Suprapubic skin (tissue), 4 donors: ENCODE measurements at regions not wholly inside any gene's neighbourhood (a gene's known extent, or its start where the extent isn't known, plus 50 kb on each side); places are given as distances from the start of the nearest gene placed in this dataset.

Experiments used
- DNase-seq, 2 donors: peaks; one replicate each; pipeline ENCODE4 v3.0.0-alpha.2; 2019; ENCODE audit warnings: low spot score in 2 of 2
- H3K27ac ChIP-seq: fragments of 200-600 bp; sonication (generic); one replicate; pipeline ENCODE4 v1.5.1; 2019
- H3K27me3 ChIP-seq: fragments of 200-600 bp; sonication (generic); one replicate; pipeline ENCODE4 v1.5.1; 2019
- H3K36me3 ChIP-seq: fragments of 200-600 bp; sonication (generic); one replicate; pipeline ENCODE4 v1.5.1; 2019
- H3K4me1 ChIP-seq: fragments of 200-600 bp; sonication (generic); one replicate; pipeline ENCODE4 v1.5.1; 2019
- H3K4me3 ChIP-seq: fragments of 200-600 bp; sonication (generic); one replicate; pipeline ENCODE4 v1.5.1; 2019; ENCODE audit warnings: mild to moderate bottlenecking
- H3K9me3 ChIP-seq: fragments of 200-600 bp; sonication (generic); one replicate; pipeline ENCODE4 v1.5.1; 2019
- EP300 ChIP-seq: sonication (generic); formaldehyde crosslinking; IDR thresholded peaks from one replicate; pipeline ENCODE4 v1.6.1; 2017; ENCODE audit warnings: antibody characterized with exemption
- POLR2A ChIP-seq, 2 donors: fragments of 450-650 bp; IDR thresholded peaks; one replicate each; pipeline ENCODE4 v1.6.1; 2017; ENCODE audit warnings: antibody characterized with exemption in 2 of 2, mild to moderate bottlenecking in 2 of 2, moderate library complexity in 2 of 2
- POLR2AphosphoS5 ChIP-seq, 3 donors: sonication (generic); formaldehyde crosslinking; IDR thresholded peaks; one replicate each; pipeline ENCODE4 v1.6.1; 2017; ENCODE audit warnings: antibody characterized with exemption in 3 of 3
- WGBS: methylation state at CpG from one replicate; pipeline ENCODE4 v1.1.5; 2018; 5-methylcytosine and 5-hydroxymethylcytosine counted together
- TF ChIP-seq, protein P1 (sequence below), 2 donors: fragments of 200-600 bp in 1 of 2; fragments of 450-650 bp in 1 of 2; sonication (generic) in 1 of 2; IDR thresholded peaks; one replicate each; pipeline ENCODE4 v1.5.1; 2016 to 2019; ENCODE audit warnings: antibody characterized with exemption in 2 of 2, mild to moderate bottlenecking in 1 of 2, moderate library complexity in 1 of 2

DNA sequence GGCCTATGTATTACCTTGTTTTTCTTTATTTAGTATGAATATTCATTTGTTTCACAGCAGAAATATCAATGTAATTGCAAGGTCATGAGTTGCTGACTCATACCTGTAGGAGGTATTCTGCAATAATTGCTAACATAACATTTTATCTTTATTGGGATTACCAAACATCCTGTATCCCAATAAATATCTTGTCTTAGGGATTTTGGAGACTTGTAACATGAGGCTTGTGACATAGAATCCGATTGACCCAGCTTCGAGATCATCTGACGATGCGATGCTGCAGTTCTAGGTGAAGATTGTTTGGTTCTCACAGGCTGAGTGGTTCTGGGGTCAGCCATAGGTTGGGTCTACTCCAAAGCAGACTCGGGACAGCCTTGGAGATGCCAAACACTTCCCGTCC lies 133.4 kb upstream of the RND3 start:
- H3K36me3 ChIP-seq: no peaks in the 10 kb centered on the region
- TF ChIP-seq POLR2AphosphoS5 (IDR thresholded peaks at IDR 0.05): no peak
- 88% methylated on average over 6 of the region's 6 CpGs for WGBS
- no peak for DNase-seq
- no peaks in the 10 kb centered on the region for H3K27me3 ChIP-seq
- H3K4me1 ChIP-seq: peaks cover 22% of the 10 kb centered on the region
- H3K4me3 ChIP-seq: no peak overlapping the region
- H3K9me3 ChIP-seq: no peaks in the 10 kb centered on the region
- H3K27ac ChIP-seq: peak overlapping the region; percentile 18

DNA sequence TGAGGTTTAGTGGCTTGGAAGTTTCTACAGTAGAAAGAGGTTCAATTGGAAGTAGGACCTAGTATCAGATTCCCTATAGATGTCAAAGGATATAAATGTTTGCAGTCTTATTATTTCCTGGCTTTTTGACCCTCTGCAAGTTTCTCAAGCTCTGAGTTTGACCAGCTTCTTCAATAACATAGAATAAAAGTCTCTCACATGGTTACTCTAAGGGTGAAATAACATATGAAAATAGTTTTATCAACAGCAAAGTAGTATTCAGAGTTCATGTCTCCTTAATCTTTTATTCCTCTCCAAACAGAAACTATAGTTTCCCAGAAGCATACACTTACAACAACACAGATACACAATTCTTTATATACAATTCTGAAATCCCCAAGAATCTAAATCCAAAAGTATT lies 132.9 kb upstream of the RND3 start:
- H3K27ac ChIP-seq: no peak overlapping the region
- H3K4me3 ChIP-seq: no peak overlapping the region

DNA sequence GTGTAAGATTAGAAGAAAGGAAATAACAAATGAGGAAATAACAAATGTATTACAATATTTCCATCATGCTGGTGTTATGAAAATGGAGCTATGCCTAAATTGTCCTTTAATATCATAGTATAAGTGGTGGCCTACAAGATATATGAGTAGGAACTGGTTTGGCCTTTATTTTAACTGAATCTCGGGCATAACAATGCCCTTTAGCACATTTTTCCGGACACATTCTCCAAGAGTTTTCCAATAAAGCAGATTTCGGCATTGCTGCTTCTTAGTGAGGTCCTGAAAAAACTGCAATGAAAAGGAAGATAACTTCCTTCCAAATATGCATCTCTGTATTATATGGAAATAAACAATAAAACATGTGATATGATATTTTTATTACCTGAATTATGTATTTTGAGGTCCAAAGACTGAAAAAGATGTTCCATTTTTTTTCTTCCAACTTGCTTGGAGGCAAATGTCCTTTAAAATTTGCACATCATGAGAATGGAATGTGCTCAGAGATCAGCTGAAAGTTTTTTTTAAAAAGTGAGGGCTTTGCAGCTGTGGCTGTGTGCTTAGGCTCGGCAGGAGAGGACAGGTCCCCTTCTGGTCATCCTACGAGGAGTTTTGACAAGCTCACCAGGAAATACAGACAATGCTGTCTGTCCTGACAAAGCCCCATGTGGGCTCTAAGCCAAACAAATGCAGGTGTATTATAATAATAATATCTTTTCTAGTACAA lies 132.3 kb upstream of the RND3 start:
- Histone ChIP-seq H3K4me1 (peaks cover 22% of the 10 kb centered on the region), H3K36me3 (no peaks in the 10 kb centered on the region), H3K4me3 (no peak overlapping the region), H3K9me3 (no peaks in the 10 kb centered on the region), H3K27ac (no peak overlapping the region), H3K27me3 (no peaks in the 10 kb centered on the region)
- TF ChIP-seq EP300: no peak
- DNase-seq: no peak
- WGBS: 44% methylated on average over 5 of the region's 5 CpGs

More for the DNA sequence above, 132.9 kb upstream of the RND3 start:
- no peaks in the 10 kb centered on the region for H3K27me3 ChIP-seq
- DNase-seq: no peak
- peaks cover 22% of the 10 kb centered on the region for H3K4me1 ChIP-seq
- TF ChIP-seq POLR2A (IDR thresholded peaks at IDR 0.05) (no peak), EP300 (no peak), POLR2AphosphoS5 (IDR thresholded peaks at IDR 0.05) (no peak)
- TF ChIP-seq, protein P1, sequence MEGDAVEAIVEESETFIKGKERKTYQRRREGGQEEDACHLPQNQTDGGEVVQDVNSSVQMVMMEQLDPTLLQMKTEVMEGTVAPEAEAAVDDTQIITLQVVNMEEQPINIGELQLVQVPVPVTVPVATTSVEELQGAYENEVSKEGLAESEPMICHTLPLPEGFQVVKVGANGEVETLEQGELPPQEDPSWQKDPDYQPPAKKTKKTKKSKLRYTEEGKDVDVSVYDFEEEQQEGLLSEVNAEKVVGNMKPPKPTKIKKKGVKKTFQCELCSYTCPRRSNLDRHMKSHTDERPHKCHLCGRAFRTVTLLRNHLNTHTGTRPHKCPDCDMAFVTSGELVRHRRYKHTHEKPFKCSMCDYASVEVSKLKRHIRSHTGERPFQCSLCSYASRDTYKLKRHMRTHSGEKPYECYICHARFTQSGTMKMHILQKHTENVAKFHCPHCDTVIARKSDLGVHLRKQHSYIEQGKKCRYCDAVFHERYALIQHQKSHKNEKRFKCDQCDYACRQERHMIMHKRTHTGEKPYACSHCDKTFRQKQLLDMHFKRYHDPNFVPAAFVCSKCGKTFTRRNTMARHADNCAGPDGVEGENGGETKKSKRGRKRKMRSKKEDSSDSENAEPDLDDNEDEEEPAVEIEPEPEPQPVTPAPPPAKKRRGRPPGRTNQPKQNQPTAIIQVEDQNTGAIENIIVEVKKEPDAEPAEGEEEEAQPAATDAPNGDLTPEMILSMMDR (IDR thresholded peaks at IDR 0.05): no peak
- H3K9me3 ChIP-seq: no peaks in the 10 kb centered on the region
- H3K36me3 ChIP-seq: no peaks in the 10 kb centered on the region

DNA sequence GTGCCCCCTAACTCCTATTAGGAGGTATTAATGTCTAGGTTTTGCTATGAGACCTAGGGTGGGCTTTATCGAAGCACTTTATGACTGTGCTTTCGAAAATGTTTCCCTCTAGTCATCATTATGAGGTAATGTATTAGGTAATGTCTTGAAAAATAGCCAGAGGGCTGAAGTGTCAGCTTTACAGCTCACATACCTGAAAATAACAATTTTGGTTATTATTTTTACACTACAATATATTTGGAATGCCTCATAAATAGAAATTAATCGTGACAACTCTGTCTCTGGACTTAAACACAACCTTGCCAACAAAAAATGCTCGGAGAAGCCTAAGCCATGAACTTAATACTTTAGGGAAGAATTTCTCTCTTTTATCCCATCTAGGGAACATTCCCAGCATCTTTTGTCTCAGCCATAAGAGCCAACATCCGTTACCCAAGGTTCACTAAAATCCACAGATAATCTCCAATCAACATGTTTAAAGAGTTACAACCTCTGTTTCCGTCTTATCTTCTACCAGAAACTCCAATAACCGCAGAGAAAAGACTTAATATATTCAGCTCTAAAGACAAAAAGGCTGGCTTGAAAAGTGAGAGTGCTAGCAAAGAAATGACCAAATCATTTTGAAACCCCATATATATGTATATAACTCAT lies 130.9 kb upstream of the RND3 start:
- H3K36me3 ChIP-seq: no peaks in the 10 kb centered on the region
- 71% methylated on average over 7 of the region's 7 CpGs for WGBS
- DNase-seq: no peak
- H3K27ac ChIP-seq: no peak overlapping the region
- peaks cover 24% of the 10 kb centered on the region for H3K4me1 ChIP-seq
- no peaks in the 10 kb centered on the region for H3K9me3 ChIP-seq
- no peak for TF ChIP-seq POLR2AphosphoS5 (IDR thresholded peaks at IDR 0.05)
- no peak for TF ChIP-seq POLR2A (IDR thresholded peaks at IDR 0.05)
- TF ChIP-seq EP300: no peak
- TF ChIP-seq, protein P1 (IDR thresholded peaks at IDR 0.05): no peak
- H3K27me3 ChIP-seq: no peaks in the 10 kb centered on the region
- no peak overlapping the region for H3K4me3 ChIP-seq

DNA sequence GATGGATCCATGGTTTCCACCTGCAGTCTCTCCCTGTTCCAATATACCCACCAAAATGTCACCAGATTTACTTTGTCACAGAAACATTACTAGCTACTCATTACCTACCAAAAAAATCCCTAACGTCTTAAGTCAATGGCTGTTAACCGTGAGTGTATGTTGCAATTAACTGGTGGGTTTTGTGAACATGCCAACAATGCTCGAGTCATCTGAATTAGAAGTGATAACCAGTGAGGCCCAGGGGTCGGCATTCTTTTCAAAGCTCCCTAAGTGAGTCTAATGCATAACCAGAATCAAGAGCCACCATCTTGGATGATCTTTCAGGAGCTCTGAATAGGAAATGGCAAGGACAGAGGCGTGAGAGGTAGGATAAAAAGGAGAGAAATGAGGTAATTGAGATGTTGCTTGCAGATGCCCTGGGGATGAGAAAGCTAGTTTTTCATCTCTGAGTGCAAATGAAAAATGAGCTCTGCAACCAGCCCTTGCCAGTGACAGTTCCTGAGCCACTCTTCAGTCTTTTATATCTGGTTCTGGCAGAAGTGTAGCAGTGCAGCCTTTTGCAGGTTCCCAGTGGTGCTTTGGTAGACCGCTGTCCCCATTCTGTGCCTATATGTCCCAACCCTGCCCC lies 130.0 kb upstream of the RND3 start:
- no peaks in the 10 kb centered on the region for H3K27me3 ChIP-seq
- TF ChIP-seq, protein P1 (IDR thresholded peaks at IDR 0.05): no peak
- no peak overlapping the region for H3K4me3 ChIP-seq
- H3K27ac ChIP-seq: no peak overlapping the region
- no peaks in the 10 kb centered on the region for H3K36me3 ChIP-seq
- H3K4me1 ChIP-seq: peaks cover 30% of the 10 kb centered on the region
- WGBS: 75% methylated on average over 6 of the region's 6 CpGs
- H3K9me3 ChIP-seq: no peaks in the 10 kb centered on the region
- no peak for DNase-seq

DNA sequence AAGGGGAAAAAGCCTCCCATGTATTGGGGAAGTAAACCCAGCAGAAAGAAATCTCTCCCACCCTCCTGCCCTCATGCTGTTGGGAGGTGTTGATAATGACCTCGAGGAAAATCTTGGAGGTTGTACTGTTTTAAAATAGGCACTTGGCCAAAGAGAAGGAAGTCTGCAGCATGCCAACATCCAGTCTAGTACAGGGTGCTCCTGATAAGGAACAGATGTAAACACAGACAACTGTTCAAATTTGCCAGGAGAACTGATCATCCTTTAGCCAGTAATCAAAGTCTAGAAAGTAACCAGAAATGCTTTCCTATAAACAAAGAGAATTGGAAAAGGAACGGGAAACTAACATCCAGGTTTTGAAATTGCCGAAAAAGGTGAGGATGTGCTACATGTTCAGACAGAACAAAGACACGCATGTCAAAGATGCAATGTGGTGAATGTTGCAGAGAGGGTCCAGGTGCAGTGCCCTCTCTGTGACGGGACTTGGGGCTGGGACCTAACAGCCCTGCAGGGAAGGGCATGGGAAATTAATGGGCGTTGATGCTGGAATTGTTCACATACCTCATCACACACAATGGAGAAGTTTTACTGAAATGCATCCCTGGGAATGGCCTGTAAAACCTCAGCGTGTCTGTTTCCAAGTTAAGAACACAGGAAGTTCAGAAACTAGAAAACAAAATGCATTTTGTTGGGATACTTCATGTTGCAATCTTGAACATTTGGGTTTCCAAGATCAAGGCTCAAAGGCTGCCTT lies 125.7 kb upstream of the RND3 start:
- Histone ChIP-seq H3K9me3 (no peaks in the 10 kb centered on the region), H3K4me3 (no peak overlapping the region), H3K36me3 (no peaks in the 10 kb centered on the region), H3K27me3 (no peaks in the 10 kb centered on the region), H3K4me1 (peaks cover 8% of the 10 kb centered on the region), H3K27ac (no peak overlapping the region)
- no peak for DNase-seq
- no peak for TF ChIP-seq POLR2A (IDR thresholded peaks at IDR 0.05)
- 28% methylated on average over 7 of the region's 7 CpGs for WGBS
